ENCODE measurements at regions not wholly inside any gene's neighbourhood (a gene's known extent, or its start where the extent isn't known, plus 50 kb on each side); places are given as distances from the start of the nearest gene placed in this dataset.

GRCh38 chr12:104877103-104877705 is 80.9 kb downstream of the SLC41A2 start:
- H3K4me3 ChIP-seq (ENCODE audit: low read depth, low read length): no peak overlapping the region
- ChIA-PET CTCF (interaction anchor here (0.6 to 6.9 kb wide), 47 partner anchors 10 to 801 kb away, joined by 3 to 144 read pairs (median 4); no protein-coding TSS in a partner anchor), POLR2A (no interaction called here)
- TF ChIP-seq, protein P1, sequence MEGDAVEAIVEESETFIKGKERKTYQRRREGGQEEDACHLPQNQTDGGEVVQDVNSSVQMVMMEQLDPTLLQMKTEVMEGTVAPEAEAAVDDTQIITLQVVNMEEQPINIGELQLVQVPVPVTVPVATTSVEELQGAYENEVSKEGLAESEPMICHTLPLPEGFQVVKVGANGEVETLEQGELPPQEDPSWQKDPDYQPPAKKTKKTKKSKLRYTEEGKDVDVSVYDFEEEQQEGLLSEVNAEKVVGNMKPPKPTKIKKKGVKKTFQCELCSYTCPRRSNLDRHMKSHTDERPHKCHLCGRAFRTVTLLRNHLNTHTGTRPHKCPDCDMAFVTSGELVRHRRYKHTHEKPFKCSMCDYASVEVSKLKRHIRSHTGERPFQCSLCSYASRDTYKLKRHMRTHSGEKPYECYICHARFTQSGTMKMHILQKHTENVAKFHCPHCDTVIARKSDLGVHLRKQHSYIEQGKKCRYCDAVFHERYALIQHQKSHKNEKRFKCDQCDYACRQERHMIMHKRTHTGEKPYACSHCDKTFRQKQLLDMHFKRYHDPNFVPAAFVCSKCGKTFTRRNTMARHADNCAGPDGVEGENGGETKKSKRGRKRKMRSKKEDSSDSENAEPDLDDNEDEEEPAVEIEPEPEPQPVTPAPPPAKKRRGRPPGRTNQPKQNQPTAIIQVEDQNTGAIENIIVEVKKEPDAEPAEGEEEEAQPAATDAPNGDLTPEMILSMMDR (IDR thresholded peaks at IDR 0.05; ENCODE audit: insufficient read depth, low read length, missing control alignments): peak; percentile 60
- peak; percentile 9 for DNase-seq (ENCODE audit: low read depth, low spot score)

- ChIA-PET POLR2A (no interaction called here), CTCF (interaction anchor here (6.9 kb wide), 1 partner anchor 492 kb away, joined by 144 read pairs; no protein-coding TSS in a partner anchor)
- H3K4me3 ChIP-seq (ENCODE audit: low read depth, low read length): no peak overlapping the region
- TF ChIP-seq, protein P1 (IDR thresholded peaks at IDR 0.05; ENCODE audit: insufficient read depth, low read length, missing control alignments): no peak
- no peak for DNase-seq (ENCODE audit: low read depth, low spot score)
Measured at GRCh38 chr12:104873374-104873773, 84.7 kb downstream of the SLC41A2 start.

GRCh38 chr12:104870797-104871196 is 87.3 kb downstream of the SLC41A2 start:
- TF ChIP-seq, protein P1 (IDR thresholded peaks at IDR 0.05; ENCODE audit: insufficient read depth, low read length, missing control alignments): no peak
- POLR2A ChIA-PET: no interaction called here
- CTCF ChIA-PET: interaction anchor here (1.3 to 2.7 kb wide), 3 partner anchors 12 to 489 kb away, joined by 3 to 31 read pairs (median 3); no protein-coding TSS in a partner anchor
- DNase-seq (ENCODE audit: low read depth, low spot score): no peak
- no peak overlapping the region for H3K4me3 ChIP-seq (ENCODE audit: low read depth, low read length)

DNA sequence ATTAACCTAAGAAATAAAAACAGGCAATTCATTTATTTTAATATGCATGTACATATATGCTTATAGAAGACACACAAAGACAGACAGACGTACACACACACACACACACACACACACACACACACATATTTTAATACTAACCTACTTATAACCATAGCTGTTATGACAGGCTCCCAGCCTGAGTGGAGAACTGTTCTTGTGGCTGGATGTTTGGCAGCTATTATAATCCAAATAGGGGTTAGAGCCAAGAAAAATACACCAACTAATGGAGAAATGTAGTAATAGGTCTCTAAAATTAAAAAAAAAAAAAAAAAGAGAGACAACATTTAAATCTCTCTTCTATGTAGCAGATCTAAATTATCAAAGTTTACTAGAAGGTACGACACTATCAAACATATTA is 91.8 kb downstream of the SLC41A2 start:
- no peak for DNase-seq (ENCODE audit: low read depth, low spot score)
- ChIA-PET POLR2A (no interaction called here), CTCF (interaction anchor here (1.3 to 3.5 kb wide), 3 partner anchors 11 to 484 kb away, joined by 3 to 15 read pairs (median 13); no protein-coding TSS in a partner anchor)
- TF ChIP-seq, protein P1 (IDR thresholded peaks at IDR 0.05; ENCODE audit: insufficient read depth, low read length, missing control alignments): no peak
- no peak overlapping the region for H3K4me3 ChIP-seq (ENCODE audit: low read depth, low read length)

- DNase-seq (ENCODE audit: low read depth, low spot score): no peak
- TF ChIP-seq, protein P1 (IDR thresholded peaks at IDR 0.05; ENCODE audit: insufficient read depth, low read length, missing control alignments): no peak
- ChIA-PET CTCF (interaction anchor here (1.4 to 3.5 kb wide), 6 partner anchors 9 to 484 kb away, joined by 3 to 15 read pairs (median 11); no protein-coding TSS in a partner anchor), POLR2A (interaction anchor here (0.7 kb wide), 1 partner anchor 387 kb away, joined by 3 read pairs; no protein-coding TSS in a partner anchor)
- H3K4me3 ChIP-seq (ENCODE audit: low read depth, low read length): no peak overlapping the region
Measured at GRCh38 chr12:104865080-104865479, 93.0 kb downstream of the SLC41A2 start.

GRCh38 chr12:104864668-104865067 is 93.4 kb downstream of the SLC41A2 start:
- POLR2A ChIA-PET: interaction anchor here (0.7 kb wide), 1 partner anchor 387 kb away, joined by 3 read pairs; no protein-coding TSS in a partner anchor
- no peak overlapping the region for H3K4me3 ChIP-seq (ENCODE audit: low read depth, low read length)
- no peak for DNase-seq (ENCODE audit: low read depth, low spot score)
- CTCF ChIA-PET: interaction anchor here (0.9 to 2.3 kb wide), 7 partner anchors 9 to 483 kb away, joined by 3 to 14 read pairs (median 5); partner anchors contain the start of gene SLC41A2
- TF ChIP-seq, protein P1 (IDR thresholded peaks at IDR 0.05; ENCODE audit: insufficient read depth, low read length, missing control alignments): no peak
